Neural cell (in vitro differentiated cells): ENCODE measurements at regions not wholly inside any gene's neighbourhood (a gene's known extent, or its start where the extent isn't known, plus 50 kb on each side); places are given as distances from the start of the nearest gene placed in this dataset.

Experiments
- H2AFZ ChIP-seq: fragments of 200-600, 300-800 bp; sonication (generic), shearing (Covaris generic); 2 replicates; pipeline ENCODE4 v1.6.0; 2014; ENCODE audit warnings: low read depth, mild to moderate bottlenecking, antibody characterized with exemption, low read length, moderate library complexity
- H3F3A ChIP-seq: fragments of 200-600 bp; shearing (Covaris generic); 2 replicates; pipeline ENCODE4 v1.6.1; 2016; ENCODE audit warnings: mild to moderate bottlenecking, moderate library complexity, mixed read lengths, antibody characterized with exemption, low read length; ENCODE audit not compliant: insufficient read depth, poor library complexity, severe bottlenecking
- H3K27ac ChIP-seq: fragments of 200-600, 300-800 bp; sonication (generic), shearing (Covaris generic); 2 replicates; pipeline ENCODE4 v1.5.1; 2014; ENCODE audit warnings: mild to moderate bottlenecking, low read length, moderate library complexity
- H3K27me3 ChIP-seq: fragments of 300-800, 200-600 bp; sonication (generic), shearing (Covaris generic); 2 replicates; pipeline ENCODE4 v1.6.0; 2014; ENCODE audit warnings: mild to moderate bottlenecking, low read depth, low read length, moderate library complexity; ENCODE audit not compliant: insufficient read depth
- H3K36me3 ChIP-seq: fragments of 300-800, 200-600 bp; sonication (generic), shearing (Covaris generic); 2 replicates; pipeline ENCODE4 v1.5.1; 2014; ENCODE audit warnings: mild to moderate bottlenecking, antibody characterized with exemption, low read length, moderate library complexity; ENCODE audit not compliant: insufficient read depth
- H3K4me2 ChIP-seq: fragments of 300-800, 200-600 bp; sonication (generic), shearing (Covaris generic); 2 replicates; pipeline ENCODE4 v1.6.0; 2014; ENCODE audit warnings: mild to moderate bottlenecking, low read length
- H3K4me3 ChIP-seq: fragments of 300-800, 200-600 bp; sonication (generic), shearing (Covaris generic); 2 replicates; pipeline ENCODE4 v1.5.1; 2014; ENCODE audit warnings: mild to moderate bottlenecking, low read length, moderate library complexity
- H3K79me2 ChIP-seq: fragments of 200-600 bp; shearing (Covaris generic); replicated peaks from 2 replicates; pipeline ENCODE4 v1.6.0; 2014; ENCODE audit warnings: mild to moderate bottlenecking, low read length, moderate library complexity; ENCODE audit not compliant: insufficient read depth
- H3K9ac ChIP-seq: fragments of 300-800, 200-600 bp; sonication (generic), shearing (Covaris generic); 2 replicates; pipeline ENCODE4 v1.6.1; 2016; ENCODE audit warnings: mild to moderate bottlenecking, low read length, mixed read lengths
- H3K9me2 ChIP-seq: fragments of 200-600 bp; shearing (Covaris generic); 2 replicates; pipeline ENCODE4 v1.6.1; 2016; ENCODE audit warnings: mild to moderate bottlenecking, low read length, mixed read lengths; ENCODE audit not compliant: insufficient read depth
- H3K9me3 ChIP-seq: fragments of 200-600, 300-800 bp; sonication (generic), shearing (Covaris generic); 2 replicates; pipeline ENCODE4 v1.6.1; 2016; ENCODE audit warnings: mild to moderate bottlenecking, mixed run types, low read length, moderate library complexity, mixed read lengths
- H4K20me1 ChIP-seq: fragments of 200-600 bp; shearing (Covaris generic); 2 replicates; pipeline ENCODE4 v1.6.1; 2016; ENCODE audit warnings: mild to moderate bottlenecking, mixed run types; ENCODE audit not compliant: insufficient read depth
- EP300 ChIP-seq: fragments of 450-650 bp; conservative IDR thresholded peaks from 2 replicates; pipeline ENCODE4 v1.6.1; 2014; ENCODE audit warnings: antibody characterized with exemption, mild to moderate bottlenecking, moderate library complexity; ENCODE audit not compliant: poor library complexity, severe bottlenecking
- EZH2 ChIP-seq: fragments of 200-600, 300-800 bp; shearing (Covaris generic), sonication (generic); IDR thresholded peaks from 2 replicates; pipeline ENCODE4 v1.6.1; 2014; ENCODE audit warnings: antibody characterized with exemption, low read length, borderline replicate concordance, mild to moderate bottlenecking; ENCODE audit not compliant: insufficient read depth, poor library complexity, severe bottlenecking
- MXI1 ChIP-seq: fragments of 450-650 bp; conservative IDR thresholded peaks from 2 replicates; pipeline ENCODE4 v1.6.1; 2014; ENCODE audit warnings: antibody characterized with exemption, mild to moderate bottlenecking; ENCODE audit not compliant: poor library complexity, severe bottlenecking
- POLR2AphosphoS5 ChIP-seq: IDR thresholded peaks from 2 replicates; pipeline ENCODE4 v1.6.1; 2012
- RAD21 ChIP-seq: fragments of 450-650 bp; conservative IDR thresholded peaks from 2 replicates; pipeline ENCODE4 v1.6.1; 2014; ENCODE audit warnings: antibody characterized with exemption, mild to moderate bottlenecking, moderate library complexity
- REST ChIP-seq: IDR thresholded peaks from 2 replicates; pipeline ENCODE4 v1.6.1; 2012; ENCODE audit warnings: borderline replicate concordance
- SMC3 ChIP-seq: fragments of 450-650 bp; conservative IDR thresholded peaks from 2 replicates; pipeline ENCODE4 v1.6.1; 2014; ENCODE audit warnings: antibody characterized with exemption, mild to moderate bottlenecking, moderate library complexity; ENCODE audit not compliant: poor library complexity
- TAF1 ChIP-seq: IDR thresholded peaks from 2 replicates; pipeline ENCODE4 v1.6.1; 2012; ENCODE audit warnings: low read depth
- TF ChIP-seq, protein P1 (sequence below): fragments of 450-650 bp; IDR thresholded peaks from 2 replicates; pipeline ENCODE4 v1.5.1; 2014; ENCODE audit warnings: antibody characterized with exemption, mild to moderate bottlenecking, moderate library complexity; ENCODE audit not compliant: poor library complexity, severe bottlenecking

- Histone ChIP-seq H3F3A (no peaks in the 10 kb centered on the region), H4K20me1 (no peaks in the 10 kb centered on the region), H3K9me3 (no peaks in the 10 kb centered on the region), H3K36me3 (no peaks in the 10 kb centered on the region), H3K79me2 (no peaks in the 10 kb centered on the region), H3K4me3 (no peak overlapping the region), H3K4me2 (no peak overlapping the region), H3K9ac (no peak overlapping the region), H3K27me3 (no peaks in the 10 kb centered on the region), H3K9me2 (no peaks in the 10 kb centered on the region), H2AFZ (no peak overlapping the region), H3K27ac (no peak overlapping the region)
- TF ChIP-seq, protein P1, sequence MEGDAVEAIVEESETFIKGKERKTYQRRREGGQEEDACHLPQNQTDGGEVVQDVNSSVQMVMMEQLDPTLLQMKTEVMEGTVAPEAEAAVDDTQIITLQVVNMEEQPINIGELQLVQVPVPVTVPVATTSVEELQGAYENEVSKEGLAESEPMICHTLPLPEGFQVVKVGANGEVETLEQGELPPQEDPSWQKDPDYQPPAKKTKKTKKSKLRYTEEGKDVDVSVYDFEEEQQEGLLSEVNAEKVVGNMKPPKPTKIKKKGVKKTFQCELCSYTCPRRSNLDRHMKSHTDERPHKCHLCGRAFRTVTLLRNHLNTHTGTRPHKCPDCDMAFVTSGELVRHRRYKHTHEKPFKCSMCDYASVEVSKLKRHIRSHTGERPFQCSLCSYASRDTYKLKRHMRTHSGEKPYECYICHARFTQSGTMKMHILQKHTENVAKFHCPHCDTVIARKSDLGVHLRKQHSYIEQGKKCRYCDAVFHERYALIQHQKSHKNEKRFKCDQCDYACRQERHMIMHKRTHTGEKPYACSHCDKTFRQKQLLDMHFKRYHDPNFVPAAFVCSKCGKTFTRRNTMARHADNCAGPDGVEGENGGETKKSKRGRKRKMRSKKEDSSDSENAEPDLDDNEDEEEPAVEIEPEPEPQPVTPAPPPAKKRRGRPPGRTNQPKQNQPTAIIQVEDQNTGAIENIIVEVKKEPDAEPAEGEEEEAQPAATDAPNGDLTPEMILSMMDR = no peak
- TF ChIP-seq EZH2 (no peak), RAD21 (no peak), EP300 (no peak), REST (no peak), TAF1 (no peak), POLR2AphosphoS5 (no peak), MXI1 (no peak), SMC3 (no peak)
Measured at GRCh38 chr1:194055536-194055935, 869.1 kb upstream of the B3GALT2 start.

DNA sequence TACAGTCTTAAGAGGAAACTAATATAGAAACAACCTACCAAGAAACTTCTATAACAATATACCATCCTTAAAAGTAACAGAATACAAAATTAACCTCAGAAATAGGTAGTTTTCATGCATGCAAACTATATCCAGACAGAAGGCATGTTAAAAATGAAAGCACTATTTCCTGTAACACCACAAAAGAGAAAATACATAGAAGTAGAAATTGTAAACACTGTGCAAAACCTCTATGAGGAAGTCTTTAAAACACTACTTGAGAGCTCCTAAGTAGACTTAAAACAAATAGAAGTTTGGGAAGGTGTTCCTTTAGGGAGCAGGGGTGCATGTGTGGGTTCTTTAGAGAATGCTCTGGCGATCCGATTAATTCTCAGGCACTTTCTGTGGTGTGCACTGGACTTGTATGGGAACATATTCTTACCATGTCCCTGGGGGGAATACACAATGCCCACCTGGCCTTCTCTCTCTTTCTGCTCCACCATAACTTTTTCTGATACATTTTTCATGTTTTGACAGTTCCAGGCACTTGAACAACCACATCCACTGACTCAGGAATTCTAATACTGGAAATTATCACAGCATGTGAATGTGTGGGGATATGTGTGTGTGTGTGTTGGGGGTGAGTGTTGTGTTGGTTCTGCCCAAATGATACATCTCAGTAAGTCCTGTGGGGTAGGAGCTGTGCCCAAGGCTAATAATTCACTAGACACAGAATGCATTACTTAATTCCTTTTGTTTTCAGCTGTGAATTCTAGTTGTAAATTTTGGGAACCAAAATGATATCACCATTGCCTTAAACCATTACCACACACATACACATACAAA, 866.3 kb upstream of the B3GALT2 start:
- no peak for TF ChIP-seq EP300
- TF ChIP-seq, protein P1 = no peak
- no peak for TF ChIP-seq POLR2AphosphoS5
- TF ChIP-seq EZH2 = no peak
- no peak for TF ChIP-seq MXI1
- TF ChIP-seq SMC3 = no peak
- no peak for TF ChIP-seq REST
- no peak for TF ChIP-seq RAD21
- no peak for TF ChIP-seq TAF1

More for the DNA sequence above, 866.3 kb upstream of the B3GALT2 start:
- H3K36me3 ChIP-seq = no peaks in the 10 kb centered on the region
- H3K9ac ChIP-seq = no peak overlapping the region
- no peaks in the 10 kb centered on the region for H3K9me2 ChIP-seq
- no peaks in the 10 kb centered on the region for H3K9me3 ChIP-seq
- no peaks in the 10 kb centered on the region for H3K27me3 ChIP-seq
- no peaks in the 10 kb centered on the region for H3K79me2 ChIP-seq
- no peak overlapping the region for H3K4me3 ChIP-seq
- H2AFZ ChIP-seq = no peak overlapping the region
- H4K20me1 ChIP-seq = no peaks in the 10 kb centered on the region
- no peaks in the 10 kb centered on the region for H3F3A ChIP-seq
- no peak overlapping the region for H3K4me2 ChIP-seq
- H3K27ac ChIP-seq = no peak overlapping the region
